Smooth muscle cell (in vitro differentiated cells): ENCODE measurements at regions not wholly inside any gene's neighbourhood (a gene's known extent, or its start where the extent isn't known, plus 50 kb on each side); places are given as distances from the start of the nearest gene placed in this dataset.

Experiments used
- DNase-seq: peaks from one replicate; lab custom pipeline; 2025; ENCODE audit not compliant: unreplicated experiment; lab: John Stamatoyannopoulos, UW
- H2AFZ ChIP-seq: fragments of 200-600 bp; sonication (generic); 2 replicates; pipeline ENCODE4 v1.6.0; 2016; ENCODE audit warnings: antibody characterized with exemption, low read depth, mild to moderate bottlenecking
- H3F3A ChIP-seq: fragments of 200-600 bp; sonication (generic); 2 replicates; pipeline ENCODE4 v1.6.0; 2017; ENCODE audit warnings: antibody characterized with exemption, low read depth
- H3K27ac ChIP-seq: fragments of 200-600 bp; sonication (generic); 2 replicates; pipeline ENCODE4 v1.5.1; 2016; ENCODE audit warnings: low read depth, mild to moderate bottlenecking
- H3K27me3 ChIP-seq: fragments of 200-600 bp; sonication (generic); 2 replicates; pipeline ENCODE4 v1.6.1; 2016; ENCODE audit warnings: low read depth, mild to moderate bottlenecking
- H3K36me3 ChIP-seq: fragments of 200-600 bp; sonication (generic); 2 replicates; pipeline ENCODE4 v1.5.1; 2016; ENCODE audit warnings: low read depth
- H3K4me1 ChIP-seq: fragments of 200-600 bp; sonication (generic); 2 replicates; pipeline ENCODE4 v1.5.1; 2016; ENCODE audit warnings: low read depth
- H3K4me2 ChIP-seq: fragments of 200-600 bp; sonication (generic); 2 replicates; pipeline ENCODE4 v1.6.0; 2016; ENCODE audit warnings: mild to moderate bottlenecking
- H3K4me3 ChIP-seq: fragments of 200-600 bp; sonication (generic); 2 replicates; pipeline ENCODE4 v1.5.1; 2016; ENCODE audit warnings: mild to moderate bottlenecking
- H3K79me2 ChIP-seq: fragments of 200-600 bp; sonication (generic); 2 replicates; pipeline ENCODE4 v1.6.0; 2016; ENCODE audit warnings: low read depth, mild to moderate bottlenecking
- H3K9ac ChIP-seq: fragments of 200-600 bp; sonication (generic); 2 replicates; pipeline ENCODE4 v1.6.0; 2016; ENCODE audit warnings: low read depth
- H3K9me3 ChIP-seq: fragments of 200-600 bp; sonication (generic); replicated peaks from 2 replicates; pipeline ENCODE4 v1.5.1; 2016; ENCODE audit warnings: low read depth
- H4K20me1 ChIP-seq: fragments of 200-600 bp; sonication (generic); 2 replicates; pipeline ENCODE4 v1.6.0; 2016; ENCODE audit warnings: low read depth
- CTCF ChIP-seq: fragments of 200-600 bp; sonication (generic); IDR thresholded peaks from 2 replicates; pipeline ENCODE4 v1.5.1; 2017; ENCODE audit warnings: borderline replicate concordance, mild to moderate bottlenecking, antibody characterized with exemption; ENCODE audit not compliant: insufficient read depth, poor library complexity, severe bottlenecking
- WGBS: methylation state at CpG from one replicate; pipeline ENCODE4 v1.1.7; 2016; ENCODE audit warnings: low lambda C conversion rate; 5-methylcytosine and 5-hydroxymethylcytosine counted together

- no peaks in the 10 kb centered on the region for H3K36me3 ChIP-seq
- no peaks in the 10 kb centered on the region for H3K9me3 ChIP-seq
- DNase-seq: no peak
- no peak overlapping the region for H3K4me2 ChIP-seq
- no peak overlapping the region for H3K4me3 ChIP-seq
- H3K9ac ChIP-seq: no peak overlapping the region
- no peaks in the 10 kb centered on the region for H4K20me1 ChIP-seq
- 100% methylated on average over 1 of the region's 1 CpG for WGBS
- no peak overlapping the region for H3K27ac ChIP-seq
- H3K79me2 ChIP-seq: no peaks in the 10 kb centered on the region
- peaks cover 5% of the 10 kb centered on the region for H3F3A ChIP-seq
- TF ChIP-seq CTCF: no peak
- H3K27me3 ChIP-seq: no peaks in the 10 kb centered on the region
- peaks cover 16% of the 10 kb centered on the region for H3K4me1 ChIP-seq
- no peak overlapping the region for H2AFZ ChIP-seq
Observed at GRCh38 chr6:119676230-119676629, 326.7 kb upstream of the MAN1A1 start.

- H3K36me3 ChIP-seq: no peaks in the 10 kb centered on the region
- H3K9me3 ChIP-seq: no peaks in the 10 kb centered on the region
- DNase-seq: no peak
- no peaks in the 10 kb centered on the region for H3K27me3 ChIP-seq
- H4K20me1 ChIP-seq: no peaks in the 10 kb centered on the region
- H3K79me2 ChIP-seq: no peaks in the 10 kb centered on the region
- peaks cover 5% of the 10 kb centered on the region for H3F3A ChIP-seq
- TF ChIP-seq CTCF: no peak
- H3K9ac ChIP-seq: no peak overlapping the region
- H2AFZ ChIP-seq: no peak overlapping the region
- peaks cover 18% of the 10 kb centered on the region for H3K4me1 ChIP-seq
- no peak overlapping the region for H3K4me2 ChIP-seq
- H3K4me3 ChIP-seq: no peak overlapping the region
- no peak overlapping the region for H3K27ac ChIP-seq
Observed at GRCh38 chr6:119673741-119674140, 324.2 kb upstream of the MAN1A1 start.

GRCh38 chr6:119672725-119673124 is 323.2 kb upstream of the MAN1A1 start:
- Histone ChIP-seq H4K20me1 (no peaks in the 10 kb centered on the region), H3F3A (peaks cover 5% of the 10 kb centered on the region), H3K27me3 (no peaks in the 10 kb centered on the region), H3K79me2 (no peaks in the 10 kb centered on the region), H2AFZ (no peak overlapping the region), H3K36me3 (no peaks in the 10 kb centered on the region), H3K27ac (no peak overlapping the region), H3K4me1 (peaks cover 18% of the 10 kb centered on the region), H3K4me2 (no peak overlapping the region), H3K9me3 (no peaks in the 10 kb centered on the region), H3K4me3 (no peak overlapping the region), H3K9ac (no peak overlapping the region)
- WGBS: 21% methylated on average over 1 of the region's 1 CpG
- no peak for TF ChIP-seq CTCF
- DNase-seq: no peak

- no peak overlapping the region for H3K27ac ChIP-seq
- DNase-seq: no peak
- no peaks in the 10 kb centered on the region for H3F3A ChIP-seq
- H3K4me1 ChIP-seq: peaks cover 18% of the 10 kb centered on the region
- no peaks in the 10 kb centered on the region for H3K9me3 ChIP-seq
- H3K9ac ChIP-seq: no peak overlapping the region
- no peak overlapping the region for H2AFZ ChIP-seq
- TF ChIP-seq CTCF: no peak
- no peak overlapping the region for H3K4me2 ChIP-seq
- no peaks in the 10 kb centered on the region for H3K36me3 ChIP-seq
- H3K4me3 ChIP-seq: no peak overlapping the region
- H3K27me3 ChIP-seq: no peaks in the 10 kb centered on the region
- WGBS: 96% methylated on average over 2 of the region's 2 CpGs
- H4K20me1 ChIP-seq: no peaks in the 10 kb centered on the region
- H3K79me2 ChIP-seq: no peaks in the 10 kb centered on the region
Observed at GRCh38 chr6:119671105-119671504, 321.5 kb upstream of the MAN1A1 start.
